ENCODE measurements at regions not wholly inside any gene's neighbourhood (a gene's known extent, or its start where the extent isn't known, plus 50 kb on each side); places are given as distances from the start of the nearest gene placed in this dataset.

DNA sequence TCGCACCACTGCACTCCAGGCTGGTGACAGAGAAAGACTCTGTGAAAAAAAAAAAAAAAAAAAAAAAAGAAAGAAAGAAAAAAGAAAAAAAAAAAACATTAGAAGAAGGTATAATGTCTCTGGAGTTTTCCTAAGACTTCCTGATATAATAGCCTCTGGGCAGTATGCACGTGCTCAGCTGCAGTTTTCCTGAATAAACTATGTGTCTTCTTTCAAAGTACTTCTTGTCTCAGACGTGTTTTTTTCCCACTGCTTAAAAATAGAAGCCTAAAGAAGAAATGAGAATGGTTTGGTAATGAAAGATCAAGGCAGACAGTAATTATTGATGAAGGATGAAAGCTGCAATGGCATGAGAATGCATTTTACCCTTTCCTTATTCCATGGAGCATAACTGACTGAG, 148.1 kb upstream of the TRPC7 start:
- no peak for DNase-seq
- Histone ChIP-seq H3K9me3 (replicated peaks in 1 of 3) (no peaks in the 10 kb centered on the region), H3K4me3 (no peak overlapping the region), H3K36me3 (replicated peaks in 1 of 2) (no peaks in the 10 kb centered on the region), H3K27ac (no peak overlapping the region), H3K27me3 (no peaks in the 10 kb centered on the region), H3K4me1 (replicated peaks in 1 of 2) (no peaks in the 10 kb centered on the region)
- intact Hi-C loops (cut with DNase I), result no loop called here
- TF ChIP-seq, protein P1, sequence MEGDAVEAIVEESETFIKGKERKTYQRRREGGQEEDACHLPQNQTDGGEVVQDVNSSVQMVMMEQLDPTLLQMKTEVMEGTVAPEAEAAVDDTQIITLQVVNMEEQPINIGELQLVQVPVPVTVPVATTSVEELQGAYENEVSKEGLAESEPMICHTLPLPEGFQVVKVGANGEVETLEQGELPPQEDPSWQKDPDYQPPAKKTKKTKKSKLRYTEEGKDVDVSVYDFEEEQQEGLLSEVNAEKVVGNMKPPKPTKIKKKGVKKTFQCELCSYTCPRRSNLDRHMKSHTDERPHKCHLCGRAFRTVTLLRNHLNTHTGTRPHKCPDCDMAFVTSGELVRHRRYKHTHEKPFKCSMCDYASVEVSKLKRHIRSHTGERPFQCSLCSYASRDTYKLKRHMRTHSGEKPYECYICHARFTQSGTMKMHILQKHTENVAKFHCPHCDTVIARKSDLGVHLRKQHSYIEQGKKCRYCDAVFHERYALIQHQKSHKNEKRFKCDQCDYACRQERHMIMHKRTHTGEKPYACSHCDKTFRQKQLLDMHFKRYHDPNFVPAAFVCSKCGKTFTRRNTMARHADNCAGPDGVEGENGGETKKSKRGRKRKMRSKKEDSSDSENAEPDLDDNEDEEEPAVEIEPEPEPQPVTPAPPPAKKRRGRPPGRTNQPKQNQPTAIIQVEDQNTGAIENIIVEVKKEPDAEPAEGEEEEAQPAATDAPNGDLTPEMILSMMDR (IDR thresholded peaks at IDR 0.05), result no peak
- no peak for TF ChIP-seq POLR2A (IDR thresholded peaks at IDR 0.05)
- 54 to 62% (median 59%) methylated on average over 3 of the region's 3 CpGs for WGBS, 4 donors

DNA sequence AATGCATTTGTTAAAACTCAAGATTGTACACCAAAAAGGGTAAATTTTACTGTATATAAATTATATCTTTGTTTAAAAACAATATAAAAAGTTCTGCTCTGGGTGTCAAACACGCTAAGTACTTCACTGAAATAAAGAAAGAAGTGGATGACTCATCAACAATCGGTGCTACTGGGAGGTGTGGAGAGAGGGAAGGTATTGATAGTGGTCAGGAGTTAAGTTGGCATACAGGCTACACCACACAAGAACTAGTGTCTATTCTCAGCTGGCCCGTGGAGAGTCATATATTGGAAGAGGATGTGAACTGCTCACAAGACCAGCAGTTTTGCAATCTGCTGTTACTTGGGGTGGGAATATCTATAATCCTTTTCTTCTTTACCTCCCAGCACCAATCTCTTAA, 145.7 kb upstream of the TRPC7 start:
- TF ChIP-seq POLR2A (IDR thresholded peaks at IDR 0.05), result no peak
- TF ChIP-seq, protein P1 (IDR thresholded peaks at IDR 0.05), result no peak
- no peaks in the 10 kb centered on the region for H3K4me1 ChIP-seq (replicated peaks in 1 of 2)
- no peaks in the 10 kb centered on the region for H3K9me3 ChIP-seq (replicated peaks in 1 of 3)
- H3K27me3 ChIP-seq, result no peaks in the 10 kb centered on the region
- 53 to 76% (median 63%) methylated on average over 3 of the region's 3 CpGs for WGBS, 4 donors
- no peak overlapping the region for H3K27ac ChIP-seq
- intact Hi-C loops (cut with DNase I), result no loop called here
- H3K36me3 ChIP-seq (replicated peaks in 1 of 2), result no peaks in the 10 kb centered on the region
- no peak overlapping the region for H3K4me3 ChIP-seq
- DNase-seq, result no peak

DNA sequence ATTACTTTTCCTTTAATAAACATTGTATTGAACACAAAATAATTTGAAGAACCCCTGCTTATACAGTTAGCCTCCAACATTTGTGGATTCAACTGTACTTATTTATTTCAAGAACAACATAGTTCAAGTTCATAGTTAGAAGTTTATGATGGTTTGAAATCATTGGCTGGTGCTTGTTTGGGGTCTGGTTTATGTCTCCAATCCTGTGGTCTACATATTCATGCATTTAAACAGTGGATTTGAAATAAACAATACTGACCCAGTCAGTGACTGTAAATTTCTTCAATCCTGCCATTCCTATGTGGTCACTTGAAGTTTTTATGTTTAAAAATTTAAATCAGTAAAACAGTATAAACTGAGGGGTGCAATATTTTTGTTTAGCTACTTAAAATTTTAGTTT, 145.1 kb upstream of the TRPC7 start:
- Histone ChIP-seq H3K4me1 (replicated peaks in 1 of 2) (no peaks in the 10 kb centered on the region), H3K27ac (no peak overlapping the region), H3K36me3 (replicated peaks in 1 of 2) (no peaks in the 10 kb centered on the region), H3K9me3 (replicated peaks in 1 of 3) (no peaks in the 10 kb centered on the region), H3K4me3 (no peak overlapping the region), H3K27me3 (no peaks in the 10 kb centered on the region)
- no peak for DNase-seq
- TF ChIP-seq POLR2A (IDR thresholded peaks at IDR 0.05), result no peak
- TF ChIP-seq, protein P1 (IDR thresholded peaks at IDR 0.05), result no peak
- intact Hi-C loops (cut with DNase I), result no loop called here

DNA sequence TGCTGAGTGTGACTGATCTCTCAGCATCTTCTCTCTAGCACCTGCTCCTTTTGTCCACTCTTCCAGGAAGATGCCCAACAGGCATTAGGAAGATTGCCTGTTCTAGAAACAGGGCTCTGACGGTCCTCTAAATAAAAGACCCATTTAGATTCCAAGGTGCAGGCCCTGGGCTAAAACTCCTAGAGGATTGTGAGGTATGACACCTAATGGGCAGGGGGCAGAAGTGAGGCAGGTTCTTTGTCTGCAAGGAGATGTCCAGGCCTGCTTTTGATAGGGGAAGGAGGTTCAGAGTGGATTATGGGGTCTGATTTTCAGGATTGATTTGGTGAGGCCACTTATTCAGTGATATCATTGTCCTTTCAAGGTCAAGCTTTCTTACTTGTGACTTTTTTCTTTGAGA, 140.8 kb upstream of the TRPC7 start:
- H3K4me1 ChIP-seq (replicated peaks in 1 of 2), result no peaks in the 10 kb centered on the region
- no peaks in the 10 kb centered on the region for H3K9me3 ChIP-seq (replicated peaks in 1 of 3)
- 30 to 55% (median 41%) methylated on average over 1 of the region's 1 CpG for whole genome bisulfite sequencing, 4 donors
- no peaks in the 10 kb centered on the region for H3K27me3 ChIP-seq
- no peak overlapping the region for H3K27ac ChIP-seq
- DNase-seq, result no peak
- H3K36me3 ChIP-seq (replicated peaks in 1 of 2), result no peaks in the 10 kb centered on the region
- H3K4me3 ChIP-seq, result no peak overlapping the region
- intact Hi-C loops (cut with DNase I), result no loop called here
- TF ChIP-seq, protein P1 (IDR thresholded peaks at IDR 0.05), result no peak
